Stomach (tissue), 8 donors: ENCODE measurements at regions not wholly inside any gene's neighbourhood (a gene's known extent, or its start where the extent isn't known, plus 50 kb on each side); places are given as distances from the start of the nearest gene placed in this dataset.

ENCODE experiments used
- DNase-seq, 2 donors: peaks; one replicate each; pipeline versions ENCODE4 v3.0.0 to v3.0.0-alpha.2; 2013 to 2019
- H3K27ac ChIP-seq, 5 donors: fragments of 200-600 bp in 4 of 5; sonication (generic) in 4 of 5; one replicate each; pipeline ENCODE4 v1.5.1; 2013 to 2019; ENCODE audit warnings: mild to moderate bottlenecking in 1 of 5, moderate library complexity in 1 of 5
- H3K27me3 ChIP-seq, 3 donors: fragments of 200-600 bp; sonication (generic); one replicate each; pipeline ENCODE4 v1.5.1; 2017 to 2019; ENCODE audit warnings: mixed run types in 1 of 3
- H3K36me3 ChIP-seq, 4 donors: fragments of 200-600 bp; sonication (generic); 1 replicate in 3 of 4; 2 replicates in 1 of 4; pipeline ENCODE4 v1.5.1; 2016 to 2019
- H3K4me1 ChIP-seq, 4 donors: fragments of 200-600 bp; sonication (generic); one replicate each; pipeline ENCODE4 v1.5.1; 2016 to 2019
- H3K4me3 ChIP-seq, 4 donors: fragments of 200-600 bp; sonication (generic) in 3 of 4; one replicate each; pipeline ENCODE4 v1.5.1; 2016 to 2019; ENCODE audit warnings: mild to moderate bottlenecking in 1 of 4
- H3K9me3 ChIP-seq, 4 donors: fragments of 200-600 bp; sonication (generic); one replicate each; pipeline ENCODE4 v1.5.1; 2016 to 2019
- CTCF ChIP-seq, 7 experiments: fragments of 450-650 bp in 4 of 7; fragments of 200-600 bp in 3 of 7; sonication (generic) in 3 of 7; IDR thresholded peaks; one replicate each; pipeline ENCODE4 v1.5.1; 2016 to 2019; ENCODE audit warnings: antibody characterized with exemption in 7 of 7, control low read depth in 2 of 7, mild to moderate bottlenecking in 1 of 7
- EP300 ChIP-seq: sonication (generic); formaldehyde crosslinking; IDR thresholded peaks from one replicate; pipeline ENCODE4 v1.6.1; 2017; ENCODE audit warnings: antibody characterized with exemption
- POLR2A ChIP-seq, 4 donors: fragments of 450-650 bp; IDR thresholded peaks; one replicate each; pipeline ENCODE4 v1.6.1; 2016; ENCODE audit warnings: antibody characterized with exemption in 4 of 4, control low read depth in 2 of 4, mild to moderate bottlenecking in 1 of 4, moderate library complexity in 1 of 4
- POLR2AphosphoS5 ChIP-seq, 3 donors: sonication (generic); formaldehyde crosslinking; IDR thresholded peaks; one replicate each; pipeline ENCODE4 v1.6.1; 2016; ENCODE audit warnings: antibody characterized with exemption in 3 of 3
- WGBS, 5 donors: extraction: QIAGEN DNeasy Blood & Tissue Kit in 3 of 5; methylation state at CpG; one replicate each; pipeline versions ENCODE4 v1.1.5 to v1.1.7; 2013 to 2018; 5-methylcytosine and 5-hydroxymethylcytosine counted together
- intact Hi-C: fragments of 100-400 bp; cut with DNase I; formaldehyde crosslinking; loops from one replicate; pipeline ENCODE4 v1.15.1; 2023; ENCODE audit warnings: low total_unique reads
- donor health status: healthy with polysubstance abuse.
- donor health status: Bipolar disorder and iron deficiency.
- donor health status: healthy.

GRCh38 chr2:120456867-120457266 lies 110.9 kb downstream of the INHBB start:
- intact Hi-C loops = no loop called here
- H3K36me3 ChIP-seq = no peaks in the 10 kb centered on the region
- 93 to 100% (median 100%) methylated on average over 1 of the region's 1 CpG for WGBS, 5 donors

GRCh38 chr2:120460511-120460910 lies 114.6 kb downstream of the INHBB start:
- peaks cover 0 to 22% (median 0%) of the 10 kb centered on the region in 3 donors for H3K27me3 ChIP-seq
- H3K9me3 ChIP-seq = peaks cover 0 to 21% (median 2%) of the 10 kb centered on the region in 4 donors
- intact Hi-C loops = no loop called here
- no peak for DNase-seq
- no peak for TF ChIP-seq POLR2A (IDR thresholded peaks at IDR 0.05)
- TF ChIP-seq POLR2AphosphoS5 (IDR thresholded peaks at IDR 0.05) = no peak
- no peak for TF ChIP-seq CTCF (IDR thresholded peaks at IDR 0.05)
- TF ChIP-seq EP300 = no peak
- 93 to 98% (median 94%) methylated on average over 8 of the region's 8 CpGs for WGBS, 5 donors
- no peak overlapping the region for H3K27ac ChIP-seq
- peaks cover 0 to 2% (median 0%) of the 10 kb centered on the region in 4 donors for H3K4me1 ChIP-seq
- H3K4me3 ChIP-seq = no peak overlapping the region
- H3K36me3 ChIP-seq = no peaks in the 10 kb centered on the region

More at GRCh38 chr2:120456867-120457266, 110.9 kb downstream of the INHBB start:
- Histone ChIP-seq H3K4me1 (no peaks in the 10 kb centered on the region), H3K27me3 (no peaks in the 10 kb centered on the region), H3K27ac (no peak overlapping the region), H3K4me3 (no peak overlapping the region), H3K9me3 (peaks cover 0 to 21% (median 2%) of the 10 kb centered on the region in 4 donors)
- no peak for DNase-seq
- TF ChIP-seq EP300 (no peak), POLR2AphosphoS5 (IDR thresholded peaks at IDR 0.05) (no peak), CTCF (IDR thresholded peaks at IDR 0.05) (no peak), POLR2A (IDR thresholded peaks at IDR 0.05) (no peak)

- Histone ChIP-seq H3K36me3 (no peaks in the 10 kb centered on the region), H3K27me3 (peaks cover 0 to 22% (median 0%) of the 10 kb centered on the region in 3 donors), H3K4me1 (peaks cover under 1 to 8% (median 3%) of the 10 kb centered on the region in 4 donors), H3K27ac (no peak overlapping the region), H3K9me3 (peaks cover 0 to 21% (median 2%) of the 10 kb centered on the region in 4 donors), H3K4me3 (no peak overlapping the region)
- no peak for DNase-seq
- intact Hi-C loops = no loop called here
- TF ChIP-seq POLR2A (IDR thresholded peaks at IDR 0.05) (no peak), EP300 (no peak), POLR2AphosphoS5 (IDR thresholded peaks at IDR 0.05) (no peak), CTCF (IDR thresholded peaks at IDR 0.05) (no peak)
- WGBS, 5 donors = 83 to 93% (median 86%) methylated on average over 3 to 5 of the region's 5 CpGs
These were observed 115.2 kb downstream of the INHBB start for GRCh38 chr2:120461092-120461491.

- Histone ChIP-seq H3K27ac (no peak overlapping the region), H3K9me3 (peaks cover 0 to 19% (median 2%) of the 10 kb centered on the region in 4 donors), H3K4me3 (no peak overlapping the region), H3K36me3 (no peaks in the 10 kb centered on the region), H3K27me3 (peaks cover 0 to 22% (median 0%) of the 10 kb centered on the region in 3 donors), H3K4me1 (peaks cover 8 to 15% (median 9%) of the 10 kb centered on the region in 4 donors)
- TF ChIP-seq CTCF (IDR thresholded peaks at IDR 0.05) (no peak), EP300 (no peak), POLR2AphosphoS5 (IDR thresholded peaks at IDR 0.05) (no peak), POLR2A (IDR thresholded peaks at IDR 0.05) (no peak)
- no peak for DNase-seq
- 77 to 86% (median 82%) methylated on average over 14 of the region's 14 CpGs for WGBS, 5 donors
- intact Hi-C loops = no loop called here
These were observed 115.9 kb downstream of the INHBB start for GRCh38 chr2:120461546-120462537.
